CD4-positive, alpha-beta T cell treated with Interleukin-4 for 4 hours (primary cell): ENCODE measurements at regions not wholly inside any gene's neighbourhood (a gene's known extent, or its start where the extent isn't known, plus 50 kb on each side); places are given as distances from the start of the nearest gene placed in this dataset.
"Not testable (repeated sequence)": the region's sequence is repeated elsewhere in the genome, so short reads cannot be mapped to it uniquely, and the experiment has no call there.

Source experiments
- DNase-seq: peaks from one replicate; pipeline ENCODE4 v3.0.0-alpha.2; 2020

DNA sequence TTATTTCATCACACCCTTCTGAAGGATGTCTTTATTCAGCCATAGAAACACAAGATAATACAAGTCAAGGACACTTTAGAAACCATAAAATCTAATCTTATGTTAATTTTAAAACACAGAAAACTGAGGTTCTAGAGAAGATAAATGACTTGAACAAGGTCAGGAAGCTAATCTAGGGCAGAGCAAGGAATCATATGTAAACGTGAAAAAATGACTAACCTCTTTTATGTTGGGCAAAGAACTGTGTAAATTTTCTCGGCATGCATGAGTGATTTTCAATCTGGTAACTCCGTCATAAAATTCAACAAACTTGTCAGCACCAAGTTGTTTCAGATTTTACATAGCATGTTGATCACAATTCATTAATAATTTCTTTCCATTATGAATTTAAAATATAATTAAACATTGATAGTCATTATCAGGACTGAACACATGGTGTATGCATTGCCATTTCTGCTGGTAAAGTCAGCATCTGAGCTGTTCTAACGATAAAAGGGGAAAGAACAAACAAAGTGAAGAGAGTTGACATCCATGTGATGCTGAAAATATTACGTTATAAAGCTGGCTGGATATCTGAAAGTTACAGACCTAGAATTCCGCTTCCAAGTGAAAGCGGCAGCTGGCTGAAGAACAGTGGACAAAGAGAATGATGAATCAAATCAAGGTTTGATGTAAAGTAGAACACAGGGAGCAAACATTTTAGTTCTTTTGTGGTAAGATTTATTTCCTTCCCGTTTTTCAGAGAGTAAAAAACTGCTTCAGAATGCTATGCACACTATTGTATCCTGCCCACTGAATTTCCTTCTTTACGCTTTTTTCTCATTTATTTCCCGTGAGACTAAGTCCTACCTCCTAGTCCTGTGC is 1037.4 kb upstream of the TMPRSS15 start:
- no peak for DNase-seq

- no peak for DNase-seq
These were observed 1054.7 kb upstream of the TMPRSS15 start for GRCh38 chr21:19458295-19458694.

DNA sequence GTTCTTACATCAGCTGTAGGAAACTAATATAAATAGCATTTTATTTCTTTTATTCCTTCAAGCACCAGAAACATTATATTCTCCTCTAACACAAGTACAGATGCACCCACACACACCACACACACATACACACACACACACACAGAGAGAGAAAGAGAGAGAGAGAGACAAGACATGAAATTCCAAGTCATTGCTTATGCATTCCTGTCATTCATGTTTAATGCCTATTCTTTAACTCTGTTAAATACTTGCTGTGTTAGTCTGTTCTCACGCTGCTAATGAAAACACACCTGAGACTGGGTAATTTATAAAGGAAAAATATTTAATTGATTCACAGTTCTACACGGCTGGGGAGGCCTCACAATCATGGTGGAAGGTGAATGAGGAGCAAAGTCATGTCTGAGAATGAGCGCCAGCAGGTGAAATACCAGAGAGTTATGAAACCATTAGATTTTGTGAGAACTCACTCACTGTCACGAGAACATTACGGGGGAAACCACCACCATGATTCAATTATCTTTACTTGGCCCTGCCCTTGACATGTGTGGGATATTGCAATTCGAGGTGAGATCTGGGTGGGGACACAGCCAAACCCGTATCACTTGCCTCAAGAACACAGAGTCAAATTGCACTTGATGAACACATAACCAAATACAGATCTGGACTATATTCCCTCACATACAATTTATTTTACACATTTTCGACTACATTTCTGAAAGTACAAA is 1058.1 kb upstream of the TMPRSS15 start:
- no peak for DNase-seq

GRCh38 chr21:19463966-19464365 is 1060.4 kb upstream of the TMPRSS15 start:
- DNase-seq: no peak

- no peak for DNase-seq
These were observed 1065.6 kb upstream of the TMPRSS15 start for GRCh38 chr21:19468991-19469715.

- DNase-seq: no peak
These were observed 1071.9 kb upstream of the TMPRSS15 start for GRCh38 chr21:19475525-19475924.

GRCh38 chr21:19489930-19490329 is 1086.3 kb upstream of the TMPRSS15 start:
- no peak for DNase-seq

- no peak for DNase-seq
These were observed 1086.9 kb upstream of the TMPRSS15 start for GRCh38 chr21:19490481-19490880.

- DNase-seq: not testable (repeated sequence)
These were observed 1090.1 kb upstream of the TMPRSS15 start for GRCh38 chr21:19493437-19494241.

DNA sequence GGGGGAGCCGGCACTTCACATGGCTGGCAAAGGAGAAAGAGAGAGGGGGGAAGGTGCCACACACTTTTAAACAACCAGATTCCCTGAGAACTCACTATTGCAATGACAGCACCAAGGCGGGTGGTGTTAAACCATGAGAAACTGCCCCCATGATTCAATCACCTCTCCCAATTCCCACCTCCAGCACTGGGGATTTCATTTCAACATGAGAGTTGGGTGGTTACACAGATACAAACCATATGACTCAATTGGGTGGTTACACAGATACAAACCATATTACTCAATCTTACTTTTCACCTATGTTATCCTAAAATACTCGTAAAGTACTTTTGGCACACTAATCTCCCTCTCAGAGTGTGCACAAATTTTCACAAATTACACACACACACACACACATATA is 1097.5 kb upstream of the TMPRSS15 start:
- no peak for DNase-seq

DNA sequence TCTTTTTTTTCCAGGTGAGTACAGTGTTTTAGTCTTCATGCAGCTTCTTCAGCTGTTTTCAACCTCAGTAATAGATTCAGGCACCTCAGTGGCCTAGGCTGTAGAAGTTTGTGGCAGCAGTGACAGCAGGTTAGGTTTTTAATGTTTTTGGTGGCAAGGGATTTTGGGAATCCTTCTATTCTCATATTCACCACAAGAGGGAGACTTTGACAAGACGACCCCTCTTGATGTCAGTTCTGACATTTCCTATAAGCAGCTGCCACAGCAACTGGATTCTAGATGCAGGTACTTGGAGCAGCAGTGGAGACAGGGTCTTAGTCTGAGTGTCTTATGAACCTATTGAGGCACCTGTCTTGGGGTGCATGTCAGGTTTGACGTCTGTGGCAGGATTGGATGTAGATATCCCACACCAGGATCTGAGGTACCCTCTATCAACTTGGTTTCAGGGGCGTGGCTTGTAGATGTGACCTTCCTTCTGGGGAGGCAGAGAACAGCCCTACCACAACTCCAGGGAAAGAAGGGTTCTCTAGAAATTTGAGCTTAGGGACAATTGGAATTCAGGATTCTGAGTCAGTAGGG is 1104.2 kb upstream of the TMPRSS15 start:
- no peak for DNase-seq

GRCh38 chr21:19508442-19508841 is 1104.9 kb upstream of the TMPRSS15 start:
- no peak for DNase-seq

GRCh38 chr21:19508844-19509243 is 1105.3 kb upstream of the TMPRSS15 start:
- DNase-seq: no peak

DNA sequence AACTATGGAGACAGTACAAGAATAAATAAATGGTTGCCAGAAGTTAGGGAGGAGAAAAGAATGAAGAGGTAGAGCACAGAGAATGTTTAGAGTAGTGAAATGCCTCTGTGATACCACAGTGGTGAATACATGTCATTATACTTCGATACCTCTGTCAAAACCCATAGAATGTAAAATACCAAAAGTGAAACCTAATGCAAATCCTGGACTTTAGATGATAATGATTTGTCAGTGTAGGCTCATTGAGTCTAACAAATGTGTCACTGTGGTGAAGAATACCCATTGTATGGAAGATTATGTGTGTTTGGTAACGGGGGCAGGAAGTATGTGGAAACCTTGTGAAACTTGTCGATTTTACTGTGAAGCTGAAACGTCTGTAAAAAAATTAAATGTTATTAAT is 1106.5 kb upstream of the TMPRSS15 start:
- DNase-seq: no peak

DNA sequence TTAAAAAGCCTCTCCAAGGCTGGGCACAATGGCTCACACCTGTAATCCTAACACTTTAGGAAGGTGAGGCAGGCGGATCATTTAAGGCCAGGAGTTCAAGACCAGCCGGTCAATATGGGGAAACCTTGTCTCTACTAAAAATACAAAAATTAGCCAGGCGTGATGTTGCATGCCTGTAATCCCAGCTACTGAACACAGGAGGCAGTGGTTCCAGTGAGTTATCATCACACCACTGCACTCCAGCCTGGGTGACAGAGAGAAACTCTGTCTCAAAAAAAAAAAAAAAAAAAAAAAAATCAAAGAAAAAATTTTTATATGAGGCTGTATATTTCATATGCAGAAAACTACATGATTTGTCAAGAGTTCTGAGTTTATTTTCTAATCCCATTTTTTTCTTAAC is 1107.1 kb upstream of the TMPRSS15 start:
- DNase-seq: no peak

- DNase-seq: no peak
These were observed 1118.8 kb upstream of the TMPRSS15 start for GRCh38 chr21:19522381-19522780.

DNA sequence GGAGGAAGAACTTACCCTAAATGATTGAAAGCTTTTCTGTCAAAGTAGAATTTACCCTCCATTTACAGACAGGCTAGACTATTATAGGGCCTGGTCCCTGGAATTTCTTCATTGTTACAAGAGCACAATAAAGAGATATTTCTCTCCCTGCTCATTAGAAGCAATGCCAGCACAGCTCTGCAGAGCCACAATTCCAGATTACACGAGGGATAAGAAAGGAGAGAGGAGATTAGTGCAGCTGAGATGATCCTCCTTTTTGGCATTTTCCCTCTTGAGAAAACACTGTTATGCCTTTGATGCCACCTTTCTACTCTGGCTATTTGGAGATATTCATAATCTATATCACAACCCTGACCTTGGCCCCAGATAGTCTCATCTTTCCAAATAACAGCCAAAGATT is 1119.5 kb upstream of the TMPRSS15 start:
- DNase-seq: no peak

DNA sequence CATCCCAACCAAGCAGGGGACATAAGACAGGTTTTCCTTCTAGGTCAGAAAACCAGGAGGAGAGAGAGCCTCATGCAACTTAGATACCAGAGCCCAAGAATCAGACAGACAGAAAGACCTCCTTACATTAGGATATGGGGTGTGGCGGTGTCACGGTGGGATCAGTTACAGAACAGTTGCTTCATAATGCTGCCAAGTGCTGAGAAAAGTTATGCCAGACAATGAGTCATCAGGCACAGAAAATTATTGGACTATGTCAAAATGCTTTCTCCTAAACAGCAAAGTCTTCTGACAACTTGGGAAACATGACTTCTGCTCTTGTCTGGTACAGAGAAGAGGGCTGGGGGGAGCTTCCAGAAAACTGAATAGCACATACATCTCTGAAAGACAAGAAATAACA is 1120.2 kb upstream of the TMPRSS15 start:
- no peak for DNase-seq

DNA sequence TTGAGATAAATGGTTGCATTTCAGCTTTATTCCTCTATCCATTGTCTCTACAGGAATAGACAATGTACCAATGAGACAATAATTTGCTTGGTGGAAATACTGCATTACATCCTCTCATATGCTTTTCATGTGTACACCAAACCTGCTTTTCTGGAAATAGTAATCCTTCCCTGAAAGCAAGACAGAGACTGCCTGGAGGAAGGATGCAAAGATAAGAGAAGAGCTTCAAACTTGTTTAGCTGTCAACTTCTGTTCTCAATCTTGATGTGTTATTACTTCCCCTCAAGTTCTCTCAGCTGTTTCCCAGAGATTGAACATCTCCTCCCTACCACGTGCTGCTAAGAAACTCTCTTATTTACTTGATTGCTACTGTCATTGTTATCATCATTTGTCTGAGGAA is 1125.4 kb upstream of the TMPRSS15 start:
- no peak for DNase-seq

GRCh38 chr21:19535356-19535755 is 1131.8 kb upstream of the TMPRSS15 start:
- DNase-seq: no peak

DNA sequence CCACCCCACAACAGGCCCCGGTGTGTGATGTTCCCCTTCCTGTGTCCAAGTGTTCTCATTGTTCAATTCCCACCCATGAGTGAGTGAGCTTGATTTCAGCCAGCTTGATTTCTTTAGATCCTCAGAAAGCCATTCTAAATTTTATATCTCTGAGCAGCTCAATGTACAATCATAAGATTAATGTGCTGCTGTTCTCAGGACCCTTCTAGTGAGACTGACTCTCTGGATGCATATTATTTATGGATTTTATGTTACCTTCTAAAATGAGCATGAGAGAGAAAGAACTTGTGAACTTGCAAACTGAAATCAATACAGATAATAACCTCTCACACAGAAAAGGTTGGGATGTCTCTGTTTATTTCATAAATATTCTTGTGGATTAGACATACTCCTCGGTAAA is 1133.5 kb upstream of the TMPRSS15 start:
- no peak for DNase-seq

DNA sequence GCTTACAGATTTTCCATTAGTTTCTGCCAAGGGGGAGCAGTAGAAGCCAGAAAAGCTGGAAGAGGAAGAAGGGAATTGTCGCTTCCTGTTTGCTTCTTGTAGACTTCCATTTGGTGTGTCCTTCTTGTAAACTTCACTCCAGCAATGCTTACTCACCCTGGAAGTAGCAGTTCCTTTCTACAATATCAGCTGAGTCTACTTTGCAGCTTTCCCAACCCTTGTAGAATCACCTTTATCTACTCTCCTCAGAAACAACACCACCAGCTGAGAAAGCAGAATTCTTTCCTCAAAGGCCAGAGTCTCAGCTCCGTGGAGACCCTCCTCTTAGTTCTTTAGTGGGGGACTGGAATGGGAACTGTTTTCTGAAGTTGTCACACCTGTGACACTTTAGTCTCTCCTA is 1136.7 kb upstream of the TMPRSS15 start:
- DNase-seq: no peak
